ENCODE measurements at regions not wholly inside any gene's neighbourhood (a gene's known extent, or its start where the extent isn't known, plus 50 kb on each side); places are given as distances from the start of the nearest gene placed in this dataset.

- TF ChIP-seq CTCF (IDR thresholded peaks at IDR 0.05) (no peak), EZH2 (IDR thresholded peaks at IDR 0.05; ENCODE audit: borderline replicate concordance, insufficient read depth, low read depth, low read length, poor library complexity, severe bottlenecking) (no peak)
Observed at GRCh38 chr12:127923501-127923900, 343.5 kb upstream of the TMEM132C start.

All from B cell (primary cell).